Right lobe of liver (tissue), 4 donors: ENCODE measurements at regions not wholly inside any gene's neighbourhood (a gene's known extent, or its start where the extent isn't known, plus 50 kb on each side); places are given as distances from the start of the nearest gene placed in this dataset.

Source experiments
- CTCF ChIP-seq, 4 donors: fragments of 200-600 bp in 3 of 4; fragments of 450-650 bp in 1 of 4; IDR thresholded peaks; one replicate each; pipeline versions ENCODE4 v1.5.1 to v1.8.0; 2016 to 2022; ENCODE audit warnings: antibody characterized with exemption in 4 of 4, mild to moderate bottlenecking in 2 of 4
- POLR2A ChIP-seq: fragments of 450-650 bp; IDR thresholded peaks from one replicate; pipeline ENCODE4 v1.6.1; 2017; ENCODE audit warnings: antibody characterized with exemption, mild to moderate bottlenecking
- donor health status: DM: no; HTN: no; CAD: no.
- donor health status: DM: no; HTN: no; CAD: no.
- donor health status: DM: no; HTN: yes; CAD: no.

GRCh38 chr14:45715946-45716345 is 462.9 kb upstream of the MIS18BP1 start:
- TF ChIP-seq CTCF (IDR thresholded peaks at IDR 0.05) (no peak), POLR2A (no peak)
